T-cell (primary cell): ENCODE measurements at regions not wholly inside any gene's neighbourhood (a gene's known extent, or its start where the extent isn't known, plus 50 kb on each side); places are given as distances from the start of the nearest gene placed in this dataset.
"Not testable (repeated sequence)": the region's sequence is repeated elsewhere in the genome, so short reads cannot be mapped to it uniquely, and the experiment has no call there.

Experiments
- ATAC-seq, 4 experiments: fragments of 200-7000 bp in 3 of 4; fragments of 150-1000 bp in 1 of 4; cut with Tn5 transposase; replicated peaks in 1 of 4; 1 replicate in 3 of 4; 2 replicates in 1 of 4; pipeline ENCODE4 v1.10.0; 2021; ENCODE audit warnings: moderate library complexity in 3 of 4, mild to moderate bottlenecking in 2 of 4, moderate number of reproducible peaks in 1 of 4
- CTCF ChIA-PET, 2 donors: fragments of 300-600 bp; sonication (Branson Sonifier 250); formaldehyde crosslinking; loops; one replicate each; lab custom pipeline; 2022; ENCODE audit warnings: antibody characterized with exemption in 2 of 2; lab: Charles Lee
- POLR2A ChIA-PET, 2 donors: fragments of 300-600 bp; sonication (Branson Sonifier 250); formaldehyde crosslinking; loops; one replicate each; lab custom pipeline; 2022; ENCODE audit warnings: antibody characterized with exemption in 2 of 2; lab: Charles Lee
- DNase-seq, 35 experiments: peaks; one replicate each; pipeline versions ENCODE4 v3.0.0 to v3.0.0-alpha.2; 2013 to 2023
- H3K27ac ChIP-seq: one replicate; pipeline ENCODE4 v1.5.1; 2013; ENCODE audit warnings: low read length
- H3K27me3 ChIP-seq, 2 experiments: replicated peaks in 1 of 2; 1 replicate in 1 of 2; 2 replicates in 1 of 2; pipeline versions ENCODE4 v1.6.1 to v1.7.0; 2013; ENCODE audit warnings: low read length in 1 of 2, mixed read lengths in 1 of 2; ENCODE audit not compliant: control insufficient read depth in 2 of 2, insufficient read depth in 2 of 2; ENCODE audit errors: extremely low read depth in 1 of 2
- H3K36me3 ChIP-seq, 2 donors: 1 replicate in 1 of 2; 2 replicates in 1 of 2; pipeline versions ENCODE4 v1.6.1 to v1.7.0; 2013; ENCODE audit warnings: low read length in 1 of 2; ENCODE audit not compliant: control insufficient read depth in 2 of 2, insufficient read depth in 1 of 2; ENCODE audit errors: extremely low read depth in 1 of 2
- H3K4me1 ChIP-seq, 2 experiments: 1 replicate in 1 of 2; 2 replicates in 1 of 2; pipeline versions ENCODE4 v1.6.1 to v1.7.0; 2013; ENCODE audit warnings: low read length in 2 of 2, mixed read lengths in 1 of 2; ENCODE audit not compliant: insufficient read depth in 2 of 2, control insufficient read depth in 1 of 2; ENCODE audit errors: extremely low read depth in 1 of 2
- H3K4me3 ChIP-seq, 2 donors: 1 replicate in 1 of 2; 2 replicates in 1 of 2; pipeline versions ENCODE4 v1.5.1 to v1.7.0; 2013; ENCODE audit warnings: mild to moderate bottlenecking in 2 of 2, low read length in 1 of 2, moderate library complexity in 1 of 2; ENCODE audit not compliant: control insufficient read depth in 1 of 2; ENCODE audit errors: extremely low read depth in 1 of 2
- H3K9me3 ChIP-seq: 2 replicates; pipeline ENCODE4 v1.7.0; 2013
- H3K27ac Mint-ChIP-seq, 2 donors: one replicate each; pipeline ENCODE4 v1.8.0; 2020 to 2021; ENCODE audit warnings: mild to moderate bottlenecking in 2 of 2, mixed read lengths in 2 of 2
- H3K27me3 Mint-ChIP-seq, 2 donors: one replicate each; pipeline ENCODE4 v1.8.0; 2021 to 2022; ENCODE audit warnings: mixed read lengths in 2 of 2
- H3K36me3 Mint-ChIP-seq: one replicate; pipeline ENCODE4 v1.8.0; 2021; ENCODE audit warnings: mixed read lengths
- H3K4me1 Mint-ChIP-seq, 3 donors: one replicate each; pipeline ENCODE4 v1.8.0; 2020 to 2022; ENCODE audit warnings: mixed read lengths in 3 of 3, mild to moderate bottlenecking in 1 of 3
- H3K4me3 Mint-ChIP-seq, 3 donors: one replicate each; pipeline ENCODE4 v1.8.0; 2020 to 2022; ENCODE audit warnings: mild to moderate bottlenecking in 3 of 3, mixed read lengths in 3 of 3, moderate library complexity in 3 of 3
- H3K9me3 Mint-ChIP-seq, 3 donors: one replicate each; pipeline ENCODE4 v1.8.0; 2020 to 2022; ENCODE audit warnings: mixed read lengths in 3 of 3
- WGBS: methylation state at CpG from one replicate; pipeline ENCODE4 v1.1.5; 2013; ENCODE audit warnings: missing lambda C conversion rate; ENCODE audit not compliant: insufficient coverage; 5-methylcytosine and 5-hydroxymethylcytosine counted together

DNA sequence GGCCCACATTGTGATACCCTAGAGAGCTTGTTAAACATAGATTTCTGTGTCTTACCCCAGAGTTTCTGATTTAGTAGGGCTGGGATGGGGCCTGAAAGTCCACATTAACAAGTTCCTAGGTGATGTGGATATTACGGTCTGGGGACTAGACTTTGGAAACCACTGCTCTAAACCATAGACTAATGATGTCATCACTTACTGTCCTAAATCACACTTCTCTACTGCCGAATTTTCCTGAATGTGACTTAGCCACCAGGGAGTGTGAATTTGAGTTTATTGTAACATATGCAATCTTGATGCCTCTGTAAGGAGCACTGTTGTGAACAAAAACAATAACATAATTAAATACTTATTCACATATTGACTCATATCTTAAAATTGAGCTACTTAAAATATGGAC is 165.6 kb downstream of the BTBD3 start:
- Mint-ChIP-seq H3K4me3 (no peak overlapping the region), H3K9me3 (peaks cover 0 to 14% (median 5%) of the 10 kb centered on the region in 3 donors), H3K27ac (no peak overlapping the region), H3K36me3 (no peaks in the 10 kb centered on the region), H3K4me1 (no peaks in the 10 kb centered on the region), H3K27me3 (no peaks in the 10 kb centered on the region)
- H3K36me3 ChIP-seq = no peaks in the 10 kb centered on the region
- H3K9me3 ChIP-seq = no peaks in the 10 kb centered on the region
- DNase-seq (no peak), ATAC-seq (no peak)
- ChIA-PET POLR2A (no interaction called here), CTCF (no interaction called here)
- no peak overlapping the region for H3K27ac ChIP-seq
- no CpG with 5 or more reads among the region's 2 CpGs for WGBS
- H3K4me3 ChIP-seq = no peak overlapping the region
- no peaks in the 10 kb centered on the region for H3K4me1 ChIP-seq
- no peaks in the 10 kb centered on the region for H3K27me3 ChIP-seq

DNA sequence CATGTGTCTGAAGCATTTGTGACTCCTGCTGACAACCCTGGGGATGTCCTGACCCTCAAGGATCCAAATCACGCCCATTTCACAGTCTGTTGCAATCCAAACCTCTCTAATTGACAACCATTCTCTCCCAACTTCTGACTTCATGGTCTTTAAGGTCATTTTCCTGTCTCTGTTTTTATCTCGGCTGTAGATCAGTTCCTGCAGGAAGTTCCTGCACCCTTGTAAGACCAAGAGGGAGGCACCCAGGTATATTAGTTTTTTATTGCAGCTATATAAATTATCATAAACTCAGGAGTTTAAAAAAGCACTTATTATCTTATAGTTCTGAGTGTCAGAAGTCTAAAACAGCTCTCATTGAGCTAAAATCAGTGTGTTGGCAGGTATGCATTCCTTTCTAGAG is 166.8 kb downstream of the BTBD3 start:
- POLR2A ChIA-PET = no interaction called here
- WGBS = 56% methylated on average over 1 of the region's 2 CpGs

DNA sequence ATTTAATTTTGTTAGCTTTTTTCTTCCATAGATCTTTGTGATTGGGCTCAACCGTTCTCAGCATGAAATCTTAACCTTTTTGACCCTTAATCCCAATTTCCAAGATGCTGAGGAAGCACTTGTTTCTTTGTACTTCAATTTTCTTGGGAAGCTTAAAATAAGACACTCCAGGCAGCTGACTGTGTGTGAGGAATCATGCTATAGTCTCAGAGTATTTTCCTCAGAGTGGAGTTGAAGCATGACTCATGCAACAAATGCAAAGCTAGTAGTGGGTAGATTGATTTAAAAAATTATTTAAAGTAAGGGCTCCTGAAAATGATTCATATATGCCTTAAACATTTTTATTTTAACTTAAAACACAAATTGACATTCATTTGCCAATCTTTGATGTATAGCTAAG is 168.7 kb downstream of the BTBD3 start:
- CTCF ChIA-PET = no interaction called here
- ATAC-seq (no peak), DNase-seq (no peak)
- Mint-ChIP-seq H3K9me3 (peaks cover 0 to 8% (median 5%) of the 10 kb centered on the region in 3 donors), H3K27me3 (no peaks in the 10 kb centered on the region), H3K4me1 (no peaks in the 10 kb centered on the region), H3K36me3 (no peaks in the 10 kb centered on the region), H3K4me3 (no peak overlapping the region), H3K27ac (no peak overlapping the region)
- no peaks in the 10 kb centered on the region for H3K4me1 ChIP-seq
- no peak overlapping the region for H3K27ac ChIP-seq
- POLR2A ChIA-PET = no interaction called here
- no peaks in the 10 kb centered on the region for H3K36me3 ChIP-seq
- H3K4me3 ChIP-seq = no peak overlapping the region
- no peaks in the 10 kb centered on the region for H3K9me3 ChIP-seq
- no peaks in the 10 kb centered on the region for H3K27me3 ChIP-seq
- no CpG with 5 or more reads among the region's 1 CpG for WGBS

More for the DNA sequence above, 166.8 kb downstream of the BTBD3 start:
- H3K27ac Mint-ChIP-seq = no peak overlapping the region
- ATAC-seq (no peak), DNase-seq (no peak)
- Histone ChIP-seq H3K9me3 (no peaks in the 10 kb centered on the region), H3K36me3 (no peaks in the 10 kb centered on the region), H3K27ac (no peak overlapping the region), H3K4me1 (no peaks in the 10 kb centered on the region), H3K27me3 (no peaks in the 10 kb centered on the region), H3K4me3 (no peak overlapping the region)
- H3K27me3 Mint-ChIP-seq = no peaks in the 10 kb centered on the region
- H3K36me3 Mint-ChIP-seq = no peaks in the 10 kb centered on the region
- H3K4me3 Mint-ChIP-seq = no peak overlapping the region
- H3K9me3 Mint-ChIP-seq = peaks cover 0 to 9% (median 5%) of the 10 kb centered on the region in 3 donors
- no peaks in the 10 kb centered on the region for H3K4me1 Mint-ChIP-seq
- CTCF ChIA-PET = no interaction called here

DNA sequence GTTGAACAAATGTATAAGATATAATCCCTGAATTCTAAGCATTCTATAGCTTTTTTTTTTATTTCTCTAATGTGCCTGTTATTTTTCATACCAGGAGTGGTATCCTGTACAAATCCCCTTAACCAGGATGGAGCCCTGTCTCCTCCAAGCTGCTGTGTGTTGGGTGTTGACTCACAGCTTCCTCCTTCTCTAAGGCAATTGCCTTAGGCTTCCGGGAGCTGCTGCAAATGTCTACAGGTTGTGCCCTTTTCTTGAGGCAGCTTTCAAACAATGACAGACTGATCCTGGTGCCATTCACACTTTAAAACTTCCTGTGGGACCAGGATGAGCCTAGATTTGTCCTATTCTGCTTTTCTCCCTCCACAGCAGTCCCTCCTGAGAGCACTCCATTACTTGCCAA is 173.2 kb downstream of the BTBD3 start:
- no peaks in the 10 kb centered on the region for H3K27me3 Mint-ChIP-seq
- Histone ChIP-seq H3K36me3 (no peaks in the 10 kb centered on the region), H3K27me3 (no peaks in the 10 kb centered on the region), H3K9me3 (no peaks in the 10 kb centered on the region), H3K27ac (no peak overlapping the region), H3K4me3 (no peak overlapping the region), H3K4me1 (no peaks in the 10 kb centered on the region)
- H3K36me3 Mint-ChIP-seq = no peaks in the 10 kb centered on the region
- POLR2A ChIA-PET = no interaction called here
- WGBS = no CpG with 5 or more reads among the region's 1 CpG
- H3K27ac Mint-ChIP-seq = no peak overlapping the region
- ATAC-seq (no peak), DNase-seq (no peak)
- H3K4me3 Mint-ChIP-seq = no peak overlapping the region
- no peaks in the 10 kb centered on the region for H3K4me1 Mint-ChIP-seq
- H3K9me3 Mint-ChIP-seq = peaks cover 0 to 2% (median 0%) of the 10 kb centered on the region in 3 donors
- CTCF ChIA-PET = no interaction called here

DNA sequence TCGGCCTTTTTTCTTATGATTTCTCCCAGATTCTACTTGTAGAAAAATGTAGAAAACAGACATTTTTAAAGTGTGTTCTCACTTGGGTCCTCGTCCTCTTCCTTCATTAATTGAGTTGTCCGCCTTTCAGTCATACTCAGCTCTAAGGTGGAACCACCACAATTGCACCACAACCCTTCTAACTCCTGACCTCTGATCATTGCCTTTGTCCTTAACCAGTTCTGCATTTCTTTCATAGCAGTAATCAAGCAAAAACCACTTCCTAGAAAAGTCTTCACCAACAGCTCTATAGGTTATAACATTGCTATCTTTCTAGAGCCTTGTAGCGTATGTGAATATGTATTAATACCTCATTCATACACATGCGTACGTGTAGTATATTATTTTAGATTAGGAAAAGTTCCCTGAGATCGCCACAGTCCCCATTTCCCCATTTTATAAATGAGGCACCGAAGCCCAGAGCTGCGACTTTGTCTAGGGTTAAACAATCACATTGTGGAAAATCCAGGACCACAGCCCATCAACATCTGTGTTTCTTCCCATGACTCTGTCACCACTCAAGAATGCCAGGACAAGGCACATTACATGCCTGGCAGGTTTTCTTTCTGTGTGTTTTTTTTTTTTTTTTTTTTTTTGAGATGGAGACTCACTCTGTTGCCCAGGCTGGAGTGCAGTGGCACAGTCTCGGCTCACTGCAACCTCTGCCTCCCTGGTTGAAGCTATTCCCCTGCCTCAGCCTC is 175.5 kb downstream of the BTBD3 start:
- Histone ChIP-seq H3K4me3 (no peak overlapping the region), H3K4me1 (no peaks in the 10 kb centered on the region), H3K9me3 (no peaks in the 10 kb centered on the region), H3K36me3 (no peaks in the 10 kb centered on the region), H3K27me3 (no peaks in the 10 kb centered on the region), H3K27ac (no peak overlapping the region)
- H3K4me1 Mint-ChIP-seq = no peaks in the 10 kb centered on the region
- DNase-seq = no peak
- H3K36me3 Mint-ChIP-seq = no peaks in the 10 kb centered on the region
- no peak for ATAC-seq
- H3K4me3 Mint-ChIP-seq = no peak overlapping the region
- POLR2A ChIA-PET = no interaction called here
- H3K27ac Mint-ChIP-seq = no peak overlapping the region
- peaks cover 0 to under 1% of the 10 kb centered on the region in 2 donors for H3K27me3 Mint-ChIP-seq
- peaks cover under 1 to 4% (median under 1%) of the 10 kb centered on the region in 3 donors for H3K9me3 Mint-ChIP-seq
- CTCF ChIA-PET = no interaction called here
- WGBS = 90% methylated on average over 2 of the region's 10 CpGs

DNA sequence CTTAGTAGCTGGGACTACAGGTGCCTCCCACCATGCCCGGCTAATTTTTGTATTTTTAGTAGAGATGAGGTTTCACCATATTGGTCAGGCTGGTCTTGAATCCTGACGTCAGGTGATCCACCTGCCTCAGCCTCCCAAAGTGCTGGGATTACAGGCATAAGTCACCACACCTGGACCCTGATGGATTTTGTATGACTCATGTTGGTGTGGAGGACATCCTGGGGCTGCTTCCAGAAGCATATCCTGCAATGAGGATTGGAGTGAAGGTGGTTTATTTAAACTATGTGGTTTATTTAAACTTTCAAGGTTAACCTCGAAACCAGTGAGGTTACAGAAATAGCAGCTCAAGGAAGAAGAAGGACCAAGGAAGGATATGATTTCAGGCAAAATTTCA is 176.1 kb downstream of the BTBD3 start:
- H3K4me3 ChIP-seq, DNase-seq, H3K27ac ChIP-seq, H3K27ac Mint-ChIP-seq, H3K4me1 Mint-ChIP-seq, H3K9me3 Mint-ChIP-seq, CTCF ChIA-PET, POLR2A ChIA-PET, H3K27me3 ChIP-seq, H3K36me3 Mint-ChIP-seq, H3K9me3 ChIP-seq, H3K27me3 Mint-ChIP-seq, H3K36me3 ChIP-seq, ATAC-seq, H3K4me3 Mint-ChIP-seq, H3K4me1 ChIP-seq: not testable (repeated sequence)
- 54% methylated on average over 2 of the region's 3 CpGs for WGBS
